Stimulated activated naive CD8-positive, alpha-beta T cell treated with anti-CD3 and anti-CD28 coated beads, Interleukin-15, Interleukin-2, amounts not matched to agents 100 U/mL and 50 U/mL, for 24 hours (primary cell): ENCODE measurements at regions not wholly inside any gene's neighbourhood (a gene's known extent, or its start where the extent isn't known, plus 50 kb on each side); places are given as distances from the start of the nearest gene placed in this dataset.

ENCODE experiments used
- ATAC-seq: fragments of 150-1000 bp; cut with Tn5 transposase; one replicate; pipeline ENCODE4 v1.10.0; 2021
- DNase-seq: peaks from one replicate; pipeline ENCODE4 v3.0.0; 2021

GRCh38 chr15:31554261-31554660, 227.6 kb downstream of the KLF13 start:
- ATAC-seq (no peak), DNase-seq (no peak)

DNA sequence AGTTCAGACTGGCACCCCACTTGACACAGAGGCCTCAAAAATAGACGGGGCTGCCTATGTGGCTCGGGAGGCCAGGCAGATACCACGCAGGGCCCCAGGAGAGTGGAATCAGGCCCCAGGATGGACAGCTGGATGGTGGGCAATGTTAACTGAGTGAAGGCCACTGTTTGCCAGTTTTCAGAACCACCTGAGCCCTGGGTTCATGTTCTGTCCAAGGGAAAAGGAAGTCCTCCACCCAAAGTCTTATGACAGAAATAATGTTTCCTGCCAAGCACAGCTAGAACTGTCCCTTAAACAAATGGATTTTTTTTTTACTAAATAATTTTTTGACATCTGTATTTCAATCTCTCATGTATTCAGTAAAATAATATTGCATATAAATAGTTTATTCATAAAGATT, 228.4 kb downstream of the KLF13 start:
- no peak for ATAC-seq
- DNase-seq: no peak

GRCh38 chr15:31556494-31557150, 230.0 kb downstream of the KLF13 start:
- DNase-seq: no peak
- no peak for ATAC-seq

DNA sequence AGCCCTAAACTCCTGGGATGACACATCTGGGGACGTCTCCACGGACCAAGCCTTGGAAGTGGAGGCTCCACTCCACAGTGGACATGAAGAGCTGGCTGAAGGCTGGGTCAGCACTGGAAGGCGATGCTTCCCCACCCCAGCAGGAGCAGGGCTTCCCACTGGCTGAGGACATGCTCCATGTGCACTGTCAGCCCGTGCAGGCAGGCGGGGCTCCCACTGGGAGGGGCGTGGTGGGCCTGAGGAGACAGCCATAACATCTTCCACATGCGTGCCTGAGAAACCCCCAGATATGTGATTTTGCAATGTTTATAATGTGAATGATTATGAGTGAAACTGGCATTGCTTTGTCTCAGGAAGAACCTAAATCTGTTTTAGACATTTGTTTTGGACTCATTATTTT, 231.3 kb downstream of the KLF13 start:
- ATAC-seq: no peak
- no peak for DNase-seq

DNA sequence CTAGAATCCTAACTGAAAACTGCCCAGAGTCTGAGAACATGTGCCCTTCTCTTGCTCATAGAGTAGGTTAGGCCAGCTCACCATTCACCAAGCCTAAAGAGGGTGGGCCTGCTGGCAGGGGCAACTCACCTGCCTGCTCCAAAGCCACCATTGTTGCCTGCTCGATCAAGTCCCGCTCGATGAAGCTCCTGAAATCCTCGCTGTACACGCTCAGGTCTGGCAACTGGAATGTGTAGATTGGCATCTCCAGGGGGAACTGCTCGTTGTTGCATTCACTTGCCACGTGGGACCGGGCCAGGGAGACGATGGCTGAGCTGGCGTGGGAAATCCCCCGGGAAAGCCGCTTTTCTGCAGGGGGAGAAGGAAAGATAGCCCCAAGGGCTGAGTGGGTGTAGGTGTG, 232.2 kb downstream of the KLF13 start:
- DNase-seq (no peak), ATAC-seq (no peak)

- DNase-seq (no peak), ATAC-seq (no peak)
Measured at GRCh38 chr15:31559786-31560185, 233.2 kb downstream of the KLF13 start.

DNA sequence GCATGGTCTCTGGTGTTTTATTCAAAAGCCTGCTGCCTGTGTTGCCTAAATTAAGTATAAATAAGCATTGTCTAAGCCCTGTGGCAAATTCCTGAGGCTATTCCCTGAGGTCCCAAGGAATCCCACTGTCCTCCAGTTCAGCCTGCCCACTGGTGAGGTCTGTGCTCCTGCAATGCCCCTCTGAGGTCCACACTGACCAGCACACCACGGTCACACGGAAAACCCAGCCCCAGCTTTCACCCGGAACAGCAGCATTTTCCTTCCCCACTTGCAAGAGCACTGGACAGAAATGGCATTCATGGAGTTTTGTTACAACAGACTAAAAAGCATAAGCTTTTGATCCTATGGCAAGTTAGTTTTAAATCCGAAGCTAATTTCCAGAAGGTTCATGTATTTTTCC, 234.0 kb downstream of the KLF13 start:
- ATAC-seq: no peak
- no peak for DNase-seq

GRCh38 chr15:31561156-31561555, 234.5 kb downstream of the KLF13 start:
- ATAC-seq: no peak

GRCh38 chr15:31563001-31563400, 236.4 kb downstream of the KLF13 start:
- DNase-seq (no peak), ATAC-seq (no peak)

More at GRCh38 chr15:31561156-31561555, 234.5 kb downstream of the KLF13 start:
- no peak for DNase-seq

DNA sequence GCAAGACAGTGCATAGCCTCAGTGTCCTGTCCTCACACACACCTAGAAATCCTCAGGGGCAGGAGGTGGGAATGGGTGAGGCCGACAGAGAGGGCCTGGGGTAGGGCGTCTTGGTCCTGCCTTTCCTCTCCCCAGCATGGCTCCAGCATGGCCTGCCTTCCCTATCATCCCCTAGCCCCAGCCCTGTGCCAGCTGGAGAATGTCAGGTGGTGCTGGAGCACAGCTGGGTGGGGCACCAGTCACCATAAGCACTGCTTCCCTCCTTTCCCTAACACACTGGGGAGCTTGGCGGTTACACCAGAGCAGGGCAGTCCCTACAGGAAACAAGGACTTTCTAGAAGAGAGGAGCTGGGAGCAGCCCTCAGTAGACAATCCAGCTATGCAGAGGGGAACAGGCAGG, 236.8 kb downstream of the KLF13 start:
- ATAC-seq: no peak

DNA sequence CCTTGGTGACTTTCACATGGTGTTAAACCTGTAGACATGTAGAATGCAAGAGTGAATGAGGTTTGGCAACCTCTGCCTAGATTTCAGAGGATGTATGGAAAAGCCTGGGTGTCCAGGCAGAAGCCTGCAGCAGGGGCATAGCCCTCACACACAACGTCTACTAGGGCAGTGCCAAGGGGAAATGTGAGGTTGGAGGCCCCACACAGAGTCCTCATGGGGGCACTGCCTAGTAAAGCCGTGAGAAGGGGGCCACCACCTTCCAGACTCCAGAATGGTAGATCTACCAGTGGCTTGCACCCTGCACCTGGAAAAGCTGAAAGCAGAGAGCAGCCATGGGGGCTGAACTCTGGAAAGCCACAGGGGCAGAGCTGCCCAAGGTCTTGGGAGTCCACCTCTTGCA, 241.2 kb downstream of the KLF13 start:
- DNase-seq (no peak), ATAC-seq (no peak)

More for the DNA sequence above, 236.8 kb downstream of the KLF13 start:
- DNase-seq: no peak

GRCh38 chr15:31569836-31570235, 243.2 kb downstream of the KLF13 start:
- ATAC-seq (no peak), DNase-seq (no peak)

DNA sequence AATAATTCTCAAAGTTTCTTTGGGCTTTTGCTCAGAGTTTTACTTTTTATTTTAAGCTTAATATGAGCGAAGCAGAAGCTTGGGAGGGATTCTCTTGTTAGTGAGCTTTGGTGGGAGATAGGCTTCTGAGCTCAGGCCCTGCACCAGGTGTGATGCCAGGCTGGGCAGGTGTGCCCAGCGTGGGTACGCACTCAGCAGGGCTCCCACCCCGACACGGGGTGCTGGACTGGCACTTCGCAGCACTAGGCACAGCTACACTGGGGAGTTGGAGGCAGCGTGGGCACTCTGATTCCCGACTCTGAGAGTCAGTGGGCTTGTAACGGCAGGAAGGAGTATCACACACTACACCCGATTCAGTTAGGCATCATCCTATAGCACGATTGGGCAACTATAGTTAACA, 244.0 kb downstream of the KLF13 start:
- DNase-seq: no peak
- no peak for ATAC-seq

DNA sequence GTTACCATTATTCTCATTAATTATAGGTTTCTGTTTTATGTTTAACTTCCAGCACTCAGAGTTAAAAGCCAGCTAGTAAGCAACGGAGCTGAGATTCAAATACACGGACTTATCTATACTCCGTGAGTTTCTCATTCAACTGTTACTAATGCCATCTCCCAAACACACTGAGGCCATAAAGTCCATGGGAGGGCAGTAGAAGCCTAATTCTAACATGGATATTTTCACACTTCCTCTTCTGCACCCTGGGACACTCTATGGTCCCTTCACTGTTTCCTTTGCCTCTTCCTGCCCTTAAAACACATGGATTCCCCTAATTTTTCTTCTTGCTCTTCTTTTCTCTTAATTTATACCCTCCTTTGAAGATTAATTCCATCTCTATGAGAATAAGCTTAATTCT, 245.0 kb downstream of the KLF13 start:
- no peak for ATAC-seq
- DNase-seq: no peak

- ATAC-seq (no peak), DNase-seq (no peak)
Measured at GRCh38 chr15:31573759-31574158, 247.1 kb downstream of the KLF13 start.

DNA sequence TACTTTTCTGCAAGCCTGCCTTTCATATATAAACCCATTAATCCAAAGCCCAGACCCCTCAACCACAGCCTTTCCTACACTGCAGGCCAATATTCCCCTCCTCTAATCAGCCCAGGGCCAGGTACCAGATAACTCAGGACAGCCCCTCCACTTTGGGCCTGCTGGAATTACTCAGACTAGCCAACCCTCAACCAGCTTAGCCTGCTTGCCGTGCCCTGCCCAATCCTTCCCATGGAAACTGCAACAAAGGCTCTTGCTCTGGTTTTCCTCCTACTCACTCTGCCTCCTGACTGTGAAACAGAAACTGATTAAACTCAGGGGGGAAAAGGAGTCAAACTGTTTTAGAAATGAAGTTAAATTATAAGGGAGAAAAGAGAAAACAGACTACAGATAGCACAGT, 248.1 kb downstream of the KLF13 start:
- ATAC-seq (peak; percentile 19), DNase-seq (no peak)

GRCh38 chr15:31577108-31577507, 250.5 kb downstream of the KLF13 start:
- ATAC-seq: no peak
- DNase-seq: no peak

DNA sequence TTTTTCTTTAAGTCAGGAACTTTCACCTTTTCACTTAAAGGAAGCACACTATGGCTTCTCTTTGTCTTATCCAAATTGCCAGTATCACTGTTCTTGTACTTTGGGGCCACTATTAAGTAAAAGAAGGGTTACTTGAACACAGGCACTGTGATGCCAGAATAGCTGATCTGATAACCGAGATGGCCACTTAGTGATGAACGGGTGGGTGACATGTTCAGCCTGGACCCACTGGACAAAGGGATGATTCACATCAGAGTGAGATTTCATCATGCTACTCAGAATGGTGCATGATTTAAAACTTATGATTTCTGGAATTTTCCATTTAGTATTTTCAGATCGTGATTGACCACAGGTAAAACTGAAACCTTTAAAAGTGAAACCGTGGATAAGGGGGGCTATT, 252.6 kb downstream of the KLF13 start:
- DNase-seq: no peak
- ATAC-seq: no peak

DNA sequence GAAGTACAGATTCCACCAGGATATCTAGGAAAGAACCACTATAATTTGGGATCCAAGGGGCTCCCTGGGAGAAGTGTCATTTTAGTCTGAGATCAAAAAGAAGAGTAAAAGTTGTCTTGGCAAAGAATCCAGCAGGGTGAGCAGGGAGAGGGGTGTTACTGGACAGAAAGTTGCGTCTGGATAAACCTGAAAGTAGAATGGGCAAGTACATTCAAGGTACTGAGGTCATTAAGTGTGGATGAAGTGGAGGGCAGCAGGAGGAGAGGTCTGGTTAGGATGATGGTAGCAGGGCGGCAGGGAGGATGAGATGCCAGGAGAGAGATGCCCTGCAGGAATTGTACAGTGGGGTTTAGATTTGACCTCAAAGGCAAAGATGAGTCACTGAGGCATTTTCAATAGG, 253.3 kb downstream of the KLF13 start:
- no peak for DNase-seq
- no peak for ATAC-seq

DNA sequence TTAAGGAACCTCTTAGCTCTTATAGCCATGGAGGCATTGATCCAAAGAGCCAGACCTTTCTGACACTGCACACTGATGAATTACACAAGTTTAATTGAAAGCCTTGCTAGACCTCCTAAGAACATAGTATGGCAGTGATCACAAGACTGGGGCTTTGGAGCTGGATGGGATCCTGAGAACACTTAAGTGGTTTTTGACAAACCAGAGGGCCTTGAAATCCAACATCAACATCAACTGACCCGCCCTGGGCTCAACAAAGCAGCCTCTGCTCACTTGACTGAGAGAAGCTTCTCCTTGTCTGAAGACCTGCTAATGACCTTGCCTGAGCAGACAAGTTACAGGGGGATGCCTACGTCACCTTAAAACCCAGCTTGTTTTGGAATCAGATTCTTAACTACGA, 257.6 kb downstream of the KLF13 start:
- DNase-seq (no peak), ATAC-seq (no peak)

- no peak for ATAC-seq
- no peak for DNase-seq
Measured at GRCh38 chr15:31585240-31585639, 258.6 kb downstream of the KLF13 start.

DNA sequence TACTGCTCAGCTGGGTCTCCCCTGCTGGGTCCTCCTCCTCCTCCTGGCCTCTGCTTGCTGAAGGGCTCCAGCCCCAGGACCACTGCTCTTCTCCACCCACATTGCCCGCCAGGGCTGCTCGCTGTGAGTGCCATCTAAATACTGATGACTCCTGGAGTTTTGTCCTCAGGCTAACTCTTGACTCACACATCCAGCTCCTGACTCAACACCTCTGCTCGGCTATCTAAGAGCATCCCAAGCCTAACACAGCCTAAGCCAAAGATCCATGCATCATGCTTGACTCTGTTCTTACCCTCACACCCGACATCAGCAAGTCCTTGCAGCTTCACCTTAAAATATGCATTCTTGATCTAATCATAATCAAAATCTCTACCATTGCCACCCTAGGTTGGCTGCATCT, 260.2 kb downstream of the KLF13 start:
- no peak for ATAC-seq

DNA sequence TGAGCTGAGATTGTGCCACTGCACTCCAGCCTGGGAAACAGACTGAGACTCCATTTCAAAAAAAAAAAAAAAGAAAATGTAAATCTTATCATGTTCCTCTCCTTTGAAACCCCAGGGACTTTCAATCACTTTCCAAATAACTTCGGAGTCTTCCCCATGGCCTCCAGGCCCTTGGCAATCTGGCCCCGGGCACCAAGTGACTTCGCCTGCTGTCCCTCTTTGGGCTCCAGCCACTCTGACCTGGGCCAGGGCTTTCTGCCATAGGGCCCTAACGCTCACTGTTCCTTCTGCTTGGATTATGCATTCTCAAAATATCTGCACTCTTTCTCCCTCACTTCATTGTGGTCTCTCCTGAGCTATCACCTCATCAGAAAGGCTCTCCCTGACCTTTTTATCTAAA, 260.9 kb downstream of the KLF13 start:
- no peak for ATAC-seq
- DNase-seq: no peak

More for the DNA sequence above, 260.2 kb downstream of the KLF13 start:
- no peak for DNase-seq

- no peak for DNase-seq
- ATAC-seq: no peak
Measured at GRCh38 chr15:31590609-31591008, 264.0 kb downstream of the KLF13 start.

- no peak for ATAC-seq
- no peak for DNase-seq
Measured at GRCh38 chr15:31591908-31592307, 265.3 kb downstream of the KLF13 start.
